Esophagus squamous epithelium (tissue), 4 donors: ENCODE measurements at regions not wholly inside any gene's neighbourhood (a gene's known extent, or its start where the extent isn't known, plus 50 kb on each side); places are given as distances from the start of the nearest gene placed in this dataset.

Experiments used
- CTCF ChIP-seq, 6 experiments: fragments of 450-650 bp in 4 of 6; fragments of 200-600 bp in 2 of 6; sonication (generic) in 2 of 6; IDR thresholded peaks; one replicate each; pipeline ENCODE4 v1.5.1; 2016 to 2019; ENCODE audit warnings: antibody characterized with exemption in 6 of 6, mild to moderate bottlenecking in 4 of 6, moderate library complexity in 4 of 6
- POLR2A ChIP-seq, 4 donors: fragments of 450-650 bp; IDR thresholded peaks; one replicate each; pipeline ENCODE4 v1.6.1; 2017; ENCODE audit warnings: antibody characterized with exemption in 4 of 4, mild to moderate bottlenecking in 4 of 4, moderate library complexity in 3 of 4

- TF ChIP-seq CTCF (IDR thresholded peaks at IDR 0.05) (no peak), POLR2A (IDR thresholded peaks at IDR 0.05) (no peak)
These were observed 112.3 kb upstream of the BCL2L14 start for GRCh38 chr12:11958221-11959091.
